ENCODE measurements at regions not wholly inside any gene's neighbourhood (a gene's known extent, or its start where the extent isn't known, plus 50 kb on each side); places are given as distances from the start of the nearest gene placed in this dataset.

DNA sequence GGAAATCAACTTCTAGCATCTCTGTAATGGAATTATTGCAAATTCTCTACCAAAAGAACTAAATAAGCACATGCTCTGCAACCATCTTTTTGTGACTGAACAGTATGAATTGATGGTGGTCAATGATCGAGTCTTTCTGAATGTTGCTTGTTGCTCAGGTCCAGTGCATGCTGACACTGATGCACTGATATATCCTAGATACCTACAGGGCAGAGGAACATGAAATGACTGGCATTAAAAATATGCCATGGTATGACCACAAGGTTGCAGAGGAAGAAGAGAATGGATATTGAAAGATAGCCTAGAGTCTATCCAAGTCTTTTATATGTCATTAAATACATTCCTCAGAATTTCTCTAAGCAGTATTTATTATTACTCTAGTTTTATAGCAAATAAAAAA, 692.8 kb upstream of the TENM3 start:
- TF ChIP-seq, protein P1, sequence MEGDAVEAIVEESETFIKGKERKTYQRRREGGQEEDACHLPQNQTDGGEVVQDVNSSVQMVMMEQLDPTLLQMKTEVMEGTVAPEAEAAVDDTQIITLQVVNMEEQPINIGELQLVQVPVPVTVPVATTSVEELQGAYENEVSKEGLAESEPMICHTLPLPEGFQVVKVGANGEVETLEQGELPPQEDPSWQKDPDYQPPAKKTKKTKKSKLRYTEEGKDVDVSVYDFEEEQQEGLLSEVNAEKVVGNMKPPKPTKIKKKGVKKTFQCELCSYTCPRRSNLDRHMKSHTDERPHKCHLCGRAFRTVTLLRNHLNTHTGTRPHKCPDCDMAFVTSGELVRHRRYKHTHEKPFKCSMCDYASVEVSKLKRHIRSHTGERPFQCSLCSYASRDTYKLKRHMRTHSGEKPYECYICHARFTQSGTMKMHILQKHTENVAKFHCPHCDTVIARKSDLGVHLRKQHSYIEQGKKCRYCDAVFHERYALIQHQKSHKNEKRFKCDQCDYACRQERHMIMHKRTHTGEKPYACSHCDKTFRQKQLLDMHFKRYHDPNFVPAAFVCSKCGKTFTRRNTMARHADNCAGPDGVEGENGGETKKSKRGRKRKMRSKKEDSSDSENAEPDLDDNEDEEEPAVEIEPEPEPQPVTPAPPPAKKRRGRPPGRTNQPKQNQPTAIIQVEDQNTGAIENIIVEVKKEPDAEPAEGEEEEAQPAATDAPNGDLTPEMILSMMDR (IDR thresholded peaks at IDR 0.05): no peak
- no peak for TF ChIP-seq POLR2A (IDR thresholded peaks at IDR 0.05)
